ENCODE measurements at regions not wholly inside any gene's neighbourhood (a gene's known extent, or its start where the extent isn't known, plus 50 kb on each side); places are given as distances from the start of the nearest gene placed in this dataset.

DNA sequence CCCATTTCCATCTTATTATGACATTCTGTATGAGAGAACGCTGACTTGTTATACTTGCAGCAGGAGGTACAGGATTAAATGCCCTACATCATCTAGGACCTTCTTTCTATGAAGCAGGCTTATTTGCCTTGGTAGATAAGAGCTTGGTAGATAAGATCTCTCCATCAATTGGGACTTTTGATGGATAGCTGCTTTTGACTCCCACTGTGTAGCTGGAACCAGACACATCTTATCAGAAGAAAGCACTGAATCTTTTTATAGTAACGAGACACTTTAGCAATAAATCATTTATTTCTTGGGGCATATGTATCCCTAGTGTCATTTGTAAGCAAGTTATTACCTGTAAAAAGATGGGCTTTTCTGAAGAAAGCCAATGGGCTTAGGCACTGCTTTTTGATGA is 613.9 kb downstream of the TECRL start:
- DNase-seq, result no peak

DNA sequence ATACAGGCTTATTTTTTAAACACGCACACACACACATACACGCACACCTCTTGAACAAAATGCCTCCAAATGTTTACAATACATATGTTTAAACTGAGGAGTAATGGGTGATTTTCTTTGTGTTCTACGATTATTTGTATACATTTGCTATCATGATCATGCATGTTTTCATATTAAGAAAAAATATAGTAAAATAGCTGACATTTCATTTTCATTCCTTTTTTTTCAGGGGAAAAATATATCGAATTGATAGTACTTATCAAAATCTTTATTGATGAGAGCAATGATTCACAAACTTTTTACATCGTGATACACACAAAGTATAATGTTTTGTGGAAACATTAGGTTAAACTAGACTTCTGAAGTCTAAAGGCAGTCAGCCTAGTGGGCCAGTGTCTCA is 618.9 kb downstream of the TECRL start:
- DNase-seq, result no peak

DNA sequence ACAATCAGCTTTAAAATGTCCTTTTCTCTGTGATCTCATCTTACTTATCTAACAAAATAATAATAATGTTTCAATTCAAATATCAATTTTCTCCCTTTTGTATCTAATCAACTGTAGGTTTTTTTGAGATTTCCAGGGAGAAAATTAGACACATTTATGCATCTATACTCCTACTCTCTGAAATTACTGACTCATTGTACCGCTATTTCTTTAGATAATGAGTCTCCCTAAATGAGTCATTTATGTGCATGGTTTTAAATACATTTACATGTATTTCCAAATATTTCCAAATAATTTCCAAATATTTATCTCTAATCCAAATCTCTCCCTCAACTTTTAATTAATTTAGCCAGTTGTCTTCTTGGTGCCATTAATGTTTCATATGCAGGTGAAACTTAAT is 621.0 kb downstream of the TECRL start:
- DNase-seq, result no peak

DNA sequence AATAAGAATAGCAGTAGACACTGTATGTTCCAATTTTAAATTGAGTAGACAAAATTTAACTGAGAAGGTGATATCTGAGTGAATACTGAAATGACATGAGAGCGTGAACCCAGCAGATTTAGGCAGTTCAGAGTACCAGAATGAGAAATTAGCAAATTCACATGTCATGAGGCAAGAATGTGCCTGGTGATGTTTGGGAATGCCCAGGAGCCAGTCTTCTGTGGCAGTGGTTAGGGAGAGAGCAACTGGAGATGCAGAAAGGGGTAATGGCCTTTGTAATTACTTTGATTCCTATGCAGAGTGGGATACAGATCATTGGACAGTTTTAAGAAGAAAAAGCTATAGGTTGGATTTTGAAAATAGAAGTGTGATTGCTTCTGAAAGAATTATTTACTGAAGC is 621.9 kb downstream of the TECRL start:
- no peak for DNase-seq

DNA sequence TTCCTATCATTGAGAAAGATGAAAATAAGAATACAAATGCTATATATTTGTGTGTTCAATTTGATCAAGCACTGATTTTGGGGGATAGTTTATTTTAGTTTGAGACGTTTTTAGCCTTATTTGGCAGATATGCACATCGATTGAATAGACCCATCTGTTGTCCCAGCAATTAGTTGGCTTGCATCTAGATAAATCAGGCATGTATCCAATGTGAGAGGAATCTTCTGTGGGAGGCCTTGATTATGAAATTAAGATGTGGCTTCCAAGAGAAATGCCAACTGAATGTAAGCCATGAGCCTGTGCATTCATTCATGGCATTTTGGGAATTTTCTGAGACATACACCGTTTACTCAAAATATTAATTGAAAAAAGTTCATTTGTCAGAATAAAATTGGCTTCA is 623.1 kb downstream of the TECRL start:
- peak in 1 of 14 donors; percentile 2 for DNase-seq

DNA sequence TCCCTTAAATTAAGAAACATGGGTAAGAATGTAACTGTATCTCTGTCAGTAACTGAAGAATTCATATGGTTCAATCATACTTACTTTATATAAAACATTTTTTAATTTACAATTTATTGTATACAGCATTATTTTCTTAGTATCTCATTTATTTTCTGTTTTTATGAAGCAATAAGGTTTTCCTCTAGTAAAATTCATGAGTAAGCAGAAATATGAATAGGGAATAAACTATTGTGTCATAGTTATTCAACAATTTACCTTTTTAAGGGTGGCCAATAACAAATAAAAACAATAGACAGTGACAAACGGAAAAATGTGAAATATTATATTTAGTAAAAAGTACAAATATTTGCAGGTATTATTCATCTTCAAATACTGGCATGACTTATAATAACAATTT is 624.4 kb downstream of the TECRL start:
- no peak for DNase-seq

DNA sequence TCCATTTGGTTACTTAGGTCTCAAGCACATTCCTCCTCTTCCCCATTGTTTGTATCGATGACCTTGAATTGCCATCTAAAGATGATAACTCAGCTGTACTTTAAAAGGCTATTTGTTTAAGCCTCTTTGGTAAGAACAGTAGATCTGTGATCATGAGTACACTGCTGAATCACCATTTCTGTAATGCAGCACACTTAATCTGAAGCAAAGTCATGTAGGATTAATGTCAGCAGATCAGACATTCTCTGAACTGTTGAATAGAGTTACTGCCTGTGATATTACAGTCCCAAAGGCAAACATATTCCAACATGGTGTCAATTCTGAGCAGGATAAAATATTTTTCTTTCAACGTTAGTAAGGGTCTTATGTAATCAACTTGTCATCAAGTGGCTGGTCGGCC is 631.6 kb downstream of the TECRL start:
- no peak for DNase-seq

DNA sequence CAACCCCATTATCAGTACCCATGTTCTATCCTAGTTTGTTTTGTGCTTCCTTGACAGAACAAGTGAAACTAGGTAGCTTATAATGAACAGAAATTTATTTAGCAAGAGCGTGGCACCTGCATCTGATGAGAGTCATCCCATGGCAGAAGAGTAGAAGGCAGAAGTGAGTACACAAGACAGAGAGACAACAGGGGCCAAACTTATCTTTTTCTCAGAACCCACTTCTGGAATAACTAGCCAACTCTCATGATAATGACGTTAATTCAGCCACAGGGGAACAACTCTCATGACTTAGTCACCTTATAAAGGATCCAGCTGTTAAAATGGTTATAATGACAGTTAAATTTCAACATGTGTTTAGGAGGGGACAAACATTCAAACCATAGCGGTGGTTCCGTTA is 644.9 kb downstream of the TECRL start:
- DNase-seq, result no peak

DNA sequence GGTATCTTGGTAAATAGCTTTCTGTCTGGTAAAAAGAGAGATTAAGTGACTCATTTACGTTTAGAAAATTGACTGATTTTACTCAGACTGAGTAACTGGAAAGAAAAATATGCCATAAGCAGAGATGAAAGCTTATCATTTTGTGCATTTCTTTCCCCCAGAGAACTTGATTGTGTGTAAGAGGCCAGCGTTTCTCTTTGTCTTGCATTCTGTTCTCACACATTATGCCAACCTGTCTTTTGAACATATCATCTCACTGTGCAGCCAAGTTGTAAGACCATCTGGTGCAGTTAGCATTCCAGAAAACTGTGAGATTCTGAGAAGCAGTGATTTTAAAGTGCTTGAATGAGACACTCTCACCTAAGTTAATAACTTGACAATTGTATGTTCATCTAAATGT is 651.3 kb downstream of the TECRL start:
- DNase-seq, result peak in 1 of 14 donors; percentile 9

DNA sequence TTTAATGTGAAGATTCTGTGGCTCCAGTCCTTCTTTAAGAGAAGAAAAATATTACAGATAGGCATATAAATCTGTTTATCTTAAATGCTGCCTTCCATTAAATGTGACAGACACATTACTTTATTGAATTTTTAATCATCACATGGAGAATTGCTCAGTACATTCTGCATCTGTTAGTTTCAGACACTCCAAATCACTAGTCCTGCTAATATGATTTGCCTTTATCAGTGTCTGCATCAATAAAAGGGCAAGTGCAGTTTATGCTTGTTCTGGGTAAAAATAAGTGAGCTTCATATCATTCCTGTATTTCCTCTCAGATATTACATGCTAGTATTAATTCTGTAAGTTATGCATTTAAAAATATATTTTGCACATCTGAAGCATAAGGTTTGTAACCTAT is 666.4 kb downstream of the TECRL start:
- no peak for DNase-seq

DNA sequence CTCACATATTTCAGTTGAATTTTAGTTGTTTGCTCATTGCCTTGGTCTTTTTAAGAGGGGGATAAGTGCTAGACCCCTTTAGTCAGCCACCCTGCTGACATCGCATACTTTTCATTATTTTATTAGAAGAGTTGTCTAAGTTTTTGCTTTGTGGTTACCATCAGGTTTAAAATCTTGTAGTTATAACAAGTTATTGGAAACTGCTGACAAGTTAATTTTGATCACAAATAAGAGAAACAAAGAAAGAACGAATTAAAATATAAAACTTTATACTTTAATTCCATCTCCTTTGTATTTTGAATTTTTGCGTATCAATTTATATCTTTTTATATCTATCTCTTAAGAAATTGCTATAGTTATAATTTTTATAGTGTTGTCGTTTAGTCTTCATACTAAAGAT is 679.7 kb downstream of the TECRL start:
- no peak for DNase-seq

DNA sequence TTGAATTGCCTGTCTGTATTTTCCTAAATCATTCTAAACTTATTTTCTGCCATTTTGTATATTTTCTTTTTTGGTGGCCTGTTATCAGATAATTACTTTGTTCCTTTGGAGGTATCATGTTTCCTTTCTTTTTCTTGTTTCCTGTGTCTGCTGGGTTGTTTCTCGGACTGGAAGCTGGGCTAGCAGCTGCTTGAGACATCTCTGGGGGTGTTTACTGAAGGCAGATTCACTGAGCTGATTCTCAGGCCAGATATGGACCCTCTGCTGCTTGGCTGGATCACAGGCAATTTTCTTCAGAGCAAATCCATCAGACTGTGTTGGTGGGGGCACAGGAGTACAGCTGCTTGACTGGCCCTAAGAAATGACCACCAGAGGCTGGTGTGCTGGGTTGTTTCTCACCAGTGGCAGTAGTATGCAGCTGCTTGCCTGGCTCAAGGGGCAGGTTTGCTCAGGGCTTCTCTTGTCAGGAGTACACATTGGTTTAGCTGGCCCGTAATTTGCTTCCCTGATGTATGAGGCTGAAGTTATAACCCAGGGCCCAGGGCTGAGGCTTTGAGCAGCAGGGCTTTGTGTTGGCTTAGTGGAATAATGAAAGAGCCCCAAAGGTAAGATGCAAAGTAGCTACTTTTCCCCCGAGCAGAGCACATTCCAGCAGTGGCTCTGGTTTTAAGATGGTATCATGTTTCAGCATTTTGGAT is 680.6 kb downstream of the TECRL start:
- no peak for DNase-seq

DNA sequence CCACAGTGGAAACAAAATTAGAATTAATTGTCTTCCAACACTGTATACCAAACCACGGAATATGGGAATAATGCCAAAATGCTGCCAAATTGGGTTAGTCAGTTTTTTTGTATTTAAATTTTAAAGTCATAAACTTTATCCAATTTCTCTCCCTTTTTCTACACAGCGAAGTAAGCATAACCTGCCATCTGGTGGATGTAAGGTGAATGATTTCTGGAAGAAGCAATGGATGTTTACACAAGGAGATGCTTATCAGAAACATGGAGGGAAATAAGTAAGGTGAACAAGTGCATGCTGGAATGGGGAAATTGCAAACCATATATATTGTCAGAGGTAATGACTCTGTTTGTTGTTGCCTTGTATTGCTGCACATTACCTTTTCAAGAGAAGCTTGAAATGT is 691.9 kb downstream of the TECRL start:
- DNase-seq, result no peak

DNA sequence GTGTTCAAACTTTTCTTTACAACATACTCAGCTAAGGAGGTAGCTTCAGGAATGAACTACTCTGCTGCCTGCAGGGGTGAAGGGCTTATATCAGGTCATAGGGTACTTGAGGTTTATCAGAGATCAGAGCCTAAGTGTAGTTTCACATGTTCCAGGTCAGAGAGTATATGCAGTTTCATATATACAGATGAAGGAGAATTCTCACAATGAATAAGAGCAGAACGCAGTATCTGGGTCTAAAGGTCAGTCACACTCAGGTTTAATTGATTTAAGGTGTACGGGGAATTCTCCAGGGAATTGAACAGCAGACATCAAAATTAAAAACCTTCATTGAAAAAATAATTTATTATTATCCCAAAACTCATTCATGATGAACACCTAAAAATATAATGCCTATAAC is 700.6 kb downstream of the TECRL start:
- no peak for DNase-seq

DNA sequence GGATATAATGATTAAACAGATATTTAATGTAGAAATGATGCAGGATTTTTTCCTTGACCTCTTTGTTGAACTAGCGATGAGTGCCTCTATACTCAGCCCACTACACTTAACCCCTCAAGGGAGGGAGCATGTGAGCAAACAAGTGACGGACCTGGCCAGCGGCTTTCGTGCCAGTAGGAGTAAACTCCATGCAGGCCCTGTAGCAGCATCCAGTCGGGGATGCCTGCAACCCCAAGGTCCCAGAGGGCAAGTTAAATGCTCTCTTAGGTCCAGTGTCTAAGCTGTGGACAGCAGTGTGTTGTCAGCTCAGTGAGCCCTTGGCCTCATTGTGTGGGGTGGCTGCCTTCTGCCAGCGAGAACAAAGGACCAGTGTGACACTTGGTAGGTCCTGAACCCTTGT is 708.7 kb downstream of the TECRL start:
- DNase-seq, result no peak

DNA sequence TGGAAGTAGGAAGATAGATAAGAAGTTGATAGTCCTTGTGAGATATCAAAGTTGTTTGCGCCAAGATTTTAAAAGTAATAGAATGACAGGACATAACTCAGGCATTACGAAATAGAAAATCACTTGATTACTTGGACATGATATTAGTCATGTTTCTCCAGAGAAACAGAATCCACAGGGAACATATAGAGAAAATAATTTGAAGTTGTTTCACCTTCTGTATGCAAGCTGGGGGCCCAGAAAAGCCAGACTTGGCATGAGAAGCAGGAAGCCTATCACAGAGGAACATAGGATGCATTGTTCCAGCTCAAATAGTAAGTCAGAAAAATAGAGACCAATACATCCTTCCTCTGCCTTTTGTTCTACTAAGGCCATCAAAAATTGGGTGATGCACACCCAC is 715.9 kb downstream of the TECRL start:
- DNase-seq, result no peak

DNA sequence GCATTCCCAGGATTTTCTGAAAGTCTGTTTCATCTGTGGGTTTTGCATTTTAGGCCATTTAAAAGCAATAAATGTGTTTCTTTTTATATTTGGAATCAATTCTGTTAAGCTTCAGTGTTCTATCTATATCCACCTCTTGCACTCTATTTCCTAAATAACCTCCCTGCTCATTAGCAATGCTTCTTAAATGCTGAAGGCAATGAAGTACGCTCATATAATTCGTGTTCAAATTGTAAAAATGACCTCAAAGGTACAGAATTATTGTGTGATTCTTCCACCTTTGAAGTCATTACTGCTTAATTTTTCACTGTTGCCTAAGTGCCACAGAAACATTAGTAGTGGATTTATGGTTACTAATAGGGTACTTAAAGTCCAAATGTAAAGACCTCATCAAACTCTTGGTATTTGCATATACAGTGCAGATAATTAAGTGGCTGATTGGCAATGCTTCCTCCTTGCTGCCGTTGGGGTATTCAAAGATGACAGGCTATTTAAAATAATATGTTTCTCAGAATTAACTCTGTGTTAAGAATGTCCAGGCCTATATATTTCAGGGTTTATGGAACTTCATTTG is 730.8 kb downstream of the TECRL start:
- no peak for DNase-seq

DNA sequence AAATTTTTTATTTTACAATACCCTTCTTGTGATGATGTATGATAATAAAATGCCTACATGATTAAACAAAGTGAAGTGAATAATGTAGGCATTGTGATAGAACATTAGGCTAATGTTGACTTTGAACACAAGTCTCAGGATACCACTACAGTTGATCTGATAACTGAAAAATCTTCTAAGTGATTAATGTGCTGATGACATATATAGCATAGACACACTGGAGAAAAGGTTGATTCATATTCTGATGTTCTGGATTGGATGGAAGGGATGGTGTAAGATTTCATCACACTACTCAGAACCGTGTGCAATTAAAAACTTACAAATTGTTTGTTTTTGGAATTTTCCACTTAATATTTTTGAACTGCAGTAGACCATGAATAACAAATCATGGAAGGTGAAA is 738.5 kb downstream of the TECRL start:
- no peak for DNase-seq

DNA sequence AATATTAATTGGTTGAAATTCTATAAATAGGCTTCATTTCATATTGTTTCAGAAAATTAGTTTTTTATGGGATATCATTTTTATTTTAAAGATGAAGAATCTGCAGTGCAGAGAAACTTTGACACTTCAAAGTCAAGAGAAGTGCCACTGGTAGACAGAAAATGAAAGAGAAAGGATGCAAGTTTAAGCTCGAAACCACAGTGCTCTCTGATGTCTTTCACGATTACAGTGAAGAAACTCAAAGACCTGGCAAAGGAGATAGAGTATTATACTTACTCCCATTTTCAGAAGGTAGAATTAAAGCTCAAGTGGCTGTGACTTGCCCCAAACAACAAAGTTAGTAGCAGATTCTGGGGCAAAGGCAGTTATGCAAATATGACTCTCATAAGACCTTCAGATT is 745.4 kb downstream of the TECRL start:
- DNase-seq, result no peak

DNA sequence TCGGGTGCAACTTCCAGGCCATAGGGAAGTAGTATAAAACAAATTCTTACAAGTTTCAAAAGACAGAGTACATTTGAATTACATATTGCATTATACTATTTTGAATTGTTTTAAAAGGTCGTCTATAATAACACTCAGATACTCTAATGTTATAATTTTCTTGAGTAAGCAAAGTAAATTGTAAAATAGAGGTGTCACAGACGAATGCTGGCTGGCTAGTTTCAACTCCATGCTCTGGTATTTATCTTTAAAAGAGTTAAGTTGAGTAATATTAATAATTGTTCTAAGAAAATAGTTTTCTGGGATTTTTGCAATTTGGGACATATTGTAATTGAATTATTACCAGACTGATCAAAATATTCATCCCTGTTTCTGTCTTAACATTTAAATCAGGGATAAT is 764.9 kb downstream of the TECRL start:
- DNase-seq, result no peak

DNA sequence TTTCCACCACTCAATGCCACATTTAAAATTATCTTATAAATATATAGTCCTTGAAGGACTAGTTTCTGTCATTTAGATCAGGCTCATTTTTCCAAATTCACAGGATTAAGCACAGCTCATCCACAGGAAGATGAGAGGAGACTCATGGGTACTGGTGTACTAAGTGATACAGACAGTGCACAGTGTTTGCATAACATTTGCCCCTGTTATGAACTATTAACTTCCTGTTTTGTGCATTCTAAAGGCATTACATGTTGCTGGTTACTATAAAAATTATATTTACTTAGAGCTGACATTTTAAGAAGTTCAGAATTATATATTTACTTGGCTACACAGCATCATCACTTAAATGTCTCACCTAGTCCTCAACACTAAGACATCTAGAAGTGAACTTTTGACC is 772.0 kb downstream of the TECRL start:
- DNase-seq, result no peak

DNA sequence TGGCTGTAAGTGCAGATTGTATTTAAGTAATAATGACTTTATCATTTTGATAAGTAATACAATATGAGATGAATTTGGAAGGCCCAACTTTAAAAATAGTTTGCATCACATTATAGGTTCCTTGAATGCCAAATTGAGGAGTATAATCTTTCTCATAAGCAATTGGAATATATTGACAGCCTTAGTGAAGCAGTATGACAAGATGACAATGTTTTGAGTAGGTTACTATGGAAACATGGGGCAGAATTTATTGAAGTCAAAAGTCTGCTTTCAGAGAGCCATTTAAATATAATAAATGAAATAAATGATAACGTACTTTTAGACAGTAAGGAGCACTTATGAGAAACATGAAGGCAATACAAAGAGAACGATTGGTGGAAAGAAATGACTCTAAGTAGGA is 776.4 kb downstream of the TECRL start:
- no peak for DNase-seq

DNA sequence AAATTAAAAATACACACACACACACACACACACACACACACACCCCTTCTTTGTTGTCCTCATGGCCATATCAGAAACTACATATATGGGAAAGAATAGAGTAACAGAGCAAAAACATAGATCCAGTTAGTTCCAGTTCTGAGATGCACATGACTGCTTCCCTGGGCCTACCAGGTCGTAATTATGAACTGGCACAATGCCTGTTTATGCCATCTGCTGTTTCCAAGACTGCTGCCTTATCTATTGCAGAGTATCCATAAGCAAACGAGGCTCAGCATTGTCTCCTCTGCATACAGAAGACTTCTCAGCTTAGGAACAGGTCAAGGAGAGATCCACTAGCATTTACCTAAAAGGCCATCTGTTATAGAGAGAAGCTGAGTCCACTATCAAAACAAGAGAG is 789.0 kb downstream of the TECRL start:
- DNase-seq, result peak in 1 of 14 donors; percentile 68

DNA sequence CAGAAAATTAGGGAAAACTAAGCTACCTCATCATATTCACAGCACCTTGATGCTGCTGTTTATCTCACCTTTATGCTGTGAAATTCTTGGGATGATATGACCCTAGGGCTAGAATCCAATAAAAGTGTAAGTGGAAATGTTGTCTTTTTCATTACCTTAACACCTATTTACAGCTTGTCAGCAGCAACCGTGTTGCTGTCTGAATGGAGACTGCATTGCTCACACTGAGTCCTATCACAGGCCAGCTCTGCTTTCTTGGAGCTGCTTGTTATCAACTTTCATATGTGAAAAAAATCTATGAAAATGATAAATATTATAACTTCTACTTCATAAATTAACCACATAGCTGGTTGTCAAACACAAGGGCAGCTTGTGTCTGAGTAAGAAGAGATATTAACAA is 789.5 kb downstream of the TECRL start:
- peak in 1 of 14 donors; percentile 13 for DNase-seq

Data from C1 segment of cervical spinal cord (tissue), 14 donors.